ENCODE measurements at regions not wholly inside any gene's neighbourhood (a gene's known extent, or its start where the extent isn't known, plus 50 kb on each side); places are given as distances from the start of the nearest gene placed in this dataset.

GRCh38 chr3:73727117-73727821 is 102.5 kb upstream of the PDZRN3 start:
- Mint-ChIP-seq H3K27ac (peak overlapping the region in 2 of 3 experiments; percentile 18 to 74; a peak in 4 of 7 replicates), H3K4me3 (peak overlapping the region in 1 of 2 experiments; percentile 34; a peak in 1 of 5 replicates)
- no CpG with 5 or more reads among the region's 8 CpGs for WGBS (ENCODE audit: extremely low coverage, insufficient read length, low lambda C conversion rate)

More at GRCh38 chr3:73727117-73727821, 102.5 kb upstream of the PDZRN3 start:
- Histone ChIP-seq H2AK5ac (ENCODE audit: insufficient read length, low read length) (no peak overlapping the region), H3K4ac (ENCODE audit: low read depth, low read length) (no peak overlapping the region), H2BK15ac (ENCODE audit: low read depth, low read length) (no peak overlapping the region), H2BK12ac (ENCODE audit: insufficient read length, low read depth, low read length) (no peak overlapping the region), H3K79me1 (ENCODE audit: insufficient read depth, low read depth, low read length, poor library complexity, severe bottlenecking) (no peaks in the 10 kb centered on the region), H3K9ac (ENCODE audit: extremely low read depth, insufficient read length, low read length) (no peak overlapping the region), H3K23ac (ENCODE audit: insufficient read length, low read depth, low read length) (no peak overlapping the region), H4K91ac (ENCODE audit: insufficient read length, low read depth, low read length) (no peak overlapping the region), H3K79me2 (ENCODE audit: insufficient read depth, low read length) (no peaks in the 10 kb centered on the region), H2BK20ac (ENCODE audit: low read depth, low read length, poor library complexity, severe bottlenecking) (no peak overlapping the region), H3K9me3 (ENCODE audit: control insufficient read depth, low read depth, low read length) (no peaks in the 10 kb centered on the region), H4K20me1 (ENCODE audit: control insufficient read depth, insufficient read depth, insufficient read length) (no peaks in the 10 kb centered on the region), H2AFZ (ENCODE audit: low read length) (peak overlapping the region; percentile 43), H4K5ac (ENCODE audit: insufficient read length, low read depth, low read length) (no peak overlapping the region), H3K27me3 (ENCODE audit: insufficient read depth, low read length) (no peaks in the 10 kb centered on the region), H2BK120ac (ENCODE audit: low read depth, low read length, poor library complexity, severe bottlenecking) (no peak overlapping the region), H3K4me1 (ENCODE audit: insufficient read depth, low read length) (peaks cover 15% of the 10 kb centered on the region; the same call in 1 of the 2 replicates), H3K14ac (ENCODE audit: insufficient read depth, low read length) (peak overlapping the region; percentile 58; the same call in 1 of the 2 replicates), H3K18ac (ENCODE audit: insufficient read length, low read depth, low read length) (no peak overlapping the region), H3K27ac (ENCODE audit: insufficient read length, low read depth, low read length) (no peak overlapping the region), H2BK5ac (ENCODE audit: insufficient read length, low read length) (no peak overlapping the region), H4K8ac (replicated peaks; ENCODE audit: insufficient read length, low read depth, low read length) (no peak overlapping the region), H3K4me2 (ENCODE audit: insufficient read depth, insufficient read length, low read length) (peak overlapping the region; percentile 5), H3K56ac (ENCODE audit: insufficient read length, low read depth, low read length) (no peak overlapping the region), H3K23me2 (ENCODE audit: insufficient read length, low read depth, low read length, poor library complexity, severe bottlenecking) (no peaks in the 10 kb centered on the region), H3T11ph (ENCODE audit: low read length) (no peak overlapping the region)
- Mint-ChIP-seq H3K36me3 (ENCODE audit: insufficient read depth in 1 of 3, low read depth in 3 of 3) (no peaks in the 10 kb centered on the region; a peak in 1 of 7 replicates), H3K27me3 (ENCODE audit: low read depth) (no peaks in the 10 kb centered on the region), H3K9me3 (peaks cover 2 to 3% of the 10 kb centered on the region in 2 experiments; a peak in 3 of 5 replicates), H3K4me1 (peaks cover 32 to 36% of the 10 kb centered on the region in 2 experiments)
- peak; percentile 37 for DNase-seq
- TF ChIP-seq, protein P1, sequence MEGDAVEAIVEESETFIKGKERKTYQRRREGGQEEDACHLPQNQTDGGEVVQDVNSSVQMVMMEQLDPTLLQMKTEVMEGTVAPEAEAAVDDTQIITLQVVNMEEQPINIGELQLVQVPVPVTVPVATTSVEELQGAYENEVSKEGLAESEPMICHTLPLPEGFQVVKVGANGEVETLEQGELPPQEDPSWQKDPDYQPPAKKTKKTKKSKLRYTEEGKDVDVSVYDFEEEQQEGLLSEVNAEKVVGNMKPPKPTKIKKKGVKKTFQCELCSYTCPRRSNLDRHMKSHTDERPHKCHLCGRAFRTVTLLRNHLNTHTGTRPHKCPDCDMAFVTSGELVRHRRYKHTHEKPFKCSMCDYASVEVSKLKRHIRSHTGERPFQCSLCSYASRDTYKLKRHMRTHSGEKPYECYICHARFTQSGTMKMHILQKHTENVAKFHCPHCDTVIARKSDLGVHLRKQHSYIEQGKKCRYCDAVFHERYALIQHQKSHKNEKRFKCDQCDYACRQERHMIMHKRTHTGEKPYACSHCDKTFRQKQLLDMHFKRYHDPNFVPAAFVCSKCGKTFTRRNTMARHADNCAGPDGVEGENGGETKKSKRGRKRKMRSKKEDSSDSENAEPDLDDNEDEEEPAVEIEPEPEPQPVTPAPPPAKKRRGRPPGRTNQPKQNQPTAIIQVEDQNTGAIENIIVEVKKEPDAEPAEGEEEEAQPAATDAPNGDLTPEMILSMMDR (conservative IDR thresholded peaks at IDR 0.05) = no peak

Measured in H9 (cell line).